SK-N-SH (cell line): ENCODE measurements at regions not wholly inside any gene's neighbourhood (a gene's known extent, or its start where the extent isn't known, plus 50 kb on each side); places are given as distances from the start of the nearest gene placed in this dataset.

Experiments
- CTCF ChIA-PET: fragments of 300-600, 350-600 bp; formaldehyde crosslinking; extraction: SDS; loops from one replicate; lab custom pipeline; 2021; lab: Yijun Ruan, JAX
- POLR2A ChIA-PET: fragments of 350-600 bp; sonication (Branson Sonifier 250); formaldehyde crosslinking; extraction: SDS; loops from one replicate; lab custom pipeline; 2020; ENCODE audit warnings: antibody characterized with exemption, inconsistent platforms; lab: Yijun Ruan, JAX
- DNase-seq: peaks from one replicate; pipeline ENCODE4 v3.0.0; 2012
- H2AFZ ChIP-seq: fragments of 200-600 bp; sonication (generic); 2 replicates; pipeline ENCODE4 v1.8.1; 2016; ENCODE audit warnings: antibody characterized with exemption, mild to moderate bottlenecking, low read depth
- H3F3A ChIP-seq: fragments of 200-600 bp; sonication (generic); replicated peaks from 2 replicates; pipeline ENCODE3; 2016; ENCODE audit warnings: antibody characterized with exemption, mild to moderate bottlenecking; ENCODE audit not compliant: insufficient read depth
- H3K27ac ChIP-seq, 2 experiments: fragments of 200-500 bp in 1 of 2; fragments of 200-600 bp in 1 of 2; sonication (Bioruptor generic) in 1 of 2; sonication (generic), shearing (Covaris generic) in 1 of 2; 2 replicates each; pipeline versions ENCODE4 v1.5.1 to v1.6.1; 2014 to 2016; ENCODE audit warnings: low read depth in 2 of 2, inconsistent platforms in 1 of 2, low read length in 1 of 2, mild to moderate bottlenecking in 1 of 2, mixed read lengths in 1 of 2
- H3K27me3 ChIP-seq: fragments of 200-600 bp; sonication (generic), shearing (Covaris generic); 2 replicates; pipeline ENCODE4 v1.6.1; 2016; ENCODE audit warnings: mixed run types; ENCODE audit not compliant: insufficient read depth
- H3K36me3 ChIP-seq, 2 experiments: fragments of 200-500 bp in 1 of 2; fragments of 200-600 bp in 1 of 2; sonication (Bioruptor generic) in 1 of 2; sonication (generic) in 1 of 2; replicated peaks in 1 of 2; 2 replicates each; pipeline versions ENCODE3 to v1.5.1; 2014 to 2016; ENCODE audit warnings: low read length in 1 of 2, mild to moderate bottlenecking in 1 of 2; ENCODE audit not compliant: insufficient read depth in 2 of 2, control insufficient read depth in 1 of 2
- H3K4me1 ChIP-seq, 2 experiments: fragments of 200-500 bp in 1 of 2; fragments of 200-600 bp in 1 of 2; sonication (Bioruptor generic) in 1 of 2; sonication (generic), shearing (Covaris generic) in 1 of 2; 2 replicates each; pipeline versions ENCODE4 v1.5.1 to v1.6.1; 2014 to 2016; ENCODE audit warnings: low read depth in 1 of 2, low read length in 1 of 2, mixed run types in 1 of 2; ENCODE audit not compliant: insufficient read depth in 2 of 2, control insufficient read depth in 1 of 2
- H3K4me2 ChIP-seq: fragments of 200-600 bp; sonication (generic), shearing (Covaris generic); 2 replicates; pipeline ENCODE4 v1.6.1; 2017; ENCODE audit warnings: mixed run types
- H3K4me3 ChIP-seq, 2 experiments: fragments of 200-500 bp in 1 of 2; fragments of 200-600 bp in 1 of 2; sonication (Bioruptor generic) in 1 of 2; sonication (generic), shearing (Covaris generic) in 1 of 2; 2 replicates each; pipeline versions ENCODE4 v1.5.1 to v1.8.1; 2014 to 2016; ENCODE audit warnings: low read depth in 2 of 2, inconsistent platforms in 1 of 2, low read length in 1 of 2, mild to moderate bottlenecking in 1 of 2, mixed read lengths in 1 of 2, moderate library complexity in 1 of 2
- H3K79me2 ChIP-seq: fragments of 200-600 bp; sonication (generic); 2 replicates; pipeline ENCODE4 v1.8.1; 2017; ENCODE audit warnings: mild to moderate bottlenecking; ENCODE audit not compliant: insufficient read depth
- H3K9ac ChIP-seq: fragments of 200-600 bp; sonication (generic); 2 replicates; pipeline ENCODE4 v1.6.1; 2017; ENCODE audit warnings: mixed run types
- H3K9me2 ChIP-seq: fragments of 200-600 bp; sonication (generic); 2 replicates; pipeline ENCODE4 v1.6.1; 2017; ENCODE audit warnings: mixed run types
- H3K9me3 ChIP-seq: fragments of 200-600 bp; sonication (generic); 2 replicates; pipeline ENCODE4 v1.6.1; 2017; ENCODE audit warnings: mixed run types, mild to moderate bottlenecking, moderate library complexity
- H4K20me1 ChIP-seq: fragments of 200-600 bp; sonication (generic); 2 replicates; pipeline ENCODE4 v1.6.1; 2017; ENCODE audit warnings: mild to moderate bottlenecking, mixed run types; ENCODE audit not compliant: insufficient read depth
- CHD2 ChIP-seq: fragments of 150-350 bp; IDR thresholded peaks from 2 replicates; pipeline ENCODE4 v1.6.1; 2018; ENCODE audit warnings: low read length; ENCODE audit not compliant: partially characterized antibody
- FOSL2 ChIP-seq: IDR thresholded peaks from 2 replicates; pipeline ENCODE4 v1.4.0; 2012; ENCODE audit warnings: low read depth, mild to moderate bottlenecking, moderate library complexity, borderline replicate concordance
- FOXJ3 ChIP-seq: sonication (generic); formaldehyde crosslinking; IDR thresholded peaks from 2 replicates; pipeline ENCODE4 v1.5.1; 2020; ENCODE audit warnings: mild to moderate bottlenecking, missing genetic modification reagents
- FOXM1 ChIP-seq: IDR thresholded peaks from 2 replicates; pipeline ENCODE4 v1.4.0; 2012; ENCODE audit warnings: low read depth, mild to moderate bottlenecking
- GATA2 ChIP-seq: sonication (generic); formaldehyde crosslinking; IDR thresholded peaks from 2 replicates; pipeline ENCODE4 v1.5.0; 2020; ENCODE audit warnings: mild to moderate bottlenecking, missing genetic modification reagents
- IRF3 ChIP-seq: fragments of 150-350 bp; IDR thresholded peaks from 2 replicates; pipeline ENCODE4 v1.6.1; 2016; ENCODE audit warnings: mild to moderate bottlenecking, low read depth, low read length
- MAX ChIP-seq: IDR thresholded peaks from 2 replicates; pipeline ENCODE4 v1.4.0; 2012; ENCODE audit warnings: low read depth
- MXI1 ChIP-seq: IDR thresholded peaks from 2 replicates; pipeline ENCODE4 v1.6.1; 2012; ENCODE audit warnings: mild to moderate bottlenecking, low read depth, low read length, improper control_type of control experiment
- NFIC ChIP-seq: IDR thresholded peaks from 2 replicates; pipeline ENCODE4 v1.4.0; 2012; ENCODE audit warnings: borderline replicate concordance
- NRF1 ChIP-seq: IDR thresholded peaks from 2 replicates; pipeline ENCODE4 v1.6.1; 2012; ENCODE audit warnings: low read depth, mild to moderate bottlenecking, low read length
- PBX3 ChIP-seq: IDR thresholded peaks from 2 replicates; pipeline ENCODE4; 2012
- POLR2AphosphoS5 ChIP-seq: IDR thresholded peaks from 2 replicates; pipeline ENCODE4 v1.6.1; 2012; ENCODE audit warnings: low read depth, low read length
- RCOR1 ChIP-seq: fragments of 150-350 bp; IDR thresholded peaks from 2 replicates; pipeline ENCODE4 v1.6.1; 2017; ENCODE audit warnings: antibody characterized with exemption, low read length
- REST ChIP-seq: IDR thresholded peaks from 2 replicates; pipeline ENCODE4 v1.6.1; 2012; ENCODE audit warnings: mild to moderate bottlenecking, low read depth, low read length, moderate library complexity
- RXRA ChIP-seq: IDR thresholded peaks from 2 replicates; pipeline ENCODE4 v1.4.0; 2012; ENCODE audit warnings: low read depth, mild to moderate bottlenecking, borderline replicate concordance
- SIN3A ChIP-seq: IDR thresholded peaks from 2 replicates; pipeline ENCODE4 v1.6.1; 2012; ENCODE audit warnings: low read depth, mild to moderate bottlenecking, low read length, moderate library complexity, borderline replicate concordance
- TCF12 ChIP-seq: IDR thresholded peaks from 2 replicates; pipeline ENCODE4 v1.4.0; 2012
- TEAD4 ChIP-seq: IDR thresholded peaks from 2 replicates; pipeline ENCODE4 v1.4.0; 2012; ENCODE audit warnings: mild to moderate bottlenecking, borderline replicate concordance; ENCODE audit not compliant: insufficient read depth
- USF2 ChIP-seq: fragments of 150-350 bp; IDR thresholded peaks from 2 replicates; pipeline ENCODE4 v1.6.1; 2017; ENCODE audit warnings: antibody characterized with exemption, low read length, low read depth, borderline replicate concordance
- WGBS: methylation state at CpG from one replicate; pipeline ENCODE4 v1.1.6; 2017; ENCODE audit warnings: low lambda C conversion rate; 5-methylcytosine and 5-hydroxymethylcytosine counted together

GRCh38 chr7:96427143-96427542, 105.2 kb upstream of the SLC25A13 start:
- Histone ChIP-seq H3K36me3 (no peaks in the 10 kb centered on the region), H3K9me3 (no peaks in the 10 kb centered on the region), H3F3A (no peaks in the 10 kb centered on the region), H3K27ac (no peak overlapping the region), H4K20me1 (no peaks in the 10 kb centered on the region), H3K4me2 (no peak overlapping the region), H3K4me1 (no peaks in the 10 kb centered on the region), H3K9me2 (no peaks in the 10 kb centered on the region), H3K9ac (no peak overlapping the region), H3K79me2 (no peaks in the 10 kb centered on the region), H2AFZ (no peak overlapping the region), H3K27me3 (0 out of 2 replicates have a peak, but pooled peaks cover 4% of the 10 kb centered on the region), H3K4me3 (no peak overlapping the region)
- 70% methylated on average over 4 of the region's 4 CpGs for WGBS
- DNase-seq, result no peak
- ChIA-PET CTCF (interaction anchor here (1.2 to 1.5 kb wide), 3 partner anchors 9 to 600 kb away, joined by 3 to 6 read pairs (median 3); no protein-coding TSS in a partner anchor), POLR2A (no interaction called here)
- TF ChIP-seq TEAD4, result no peak
- no peak for TF ChIP-seq POLR2AphosphoS5
- no peak for TF ChIP-seq GATA2 (CRISPR knock-in tag)
- no peak for TF ChIP-seq FOSL2
- TF ChIP-seq IRF3, result no peak
- no peak for TF ChIP-seq PBX3
- no peak for TF ChIP-seq REST
- no peak for TF ChIP-seq NRF1
- TF ChIP-seq RCOR1, result no peak
- TF ChIP-seq RXRA, result no peak
- TF ChIP-seq USF2, result no peak
- TF ChIP-seq SIN3A, result no peak
- TF ChIP-seq FOXJ3 (CRISPR knock-in tag), result no peak
- no peak for TF ChIP-seq NFIC
- no peak for TF ChIP-seq FOXM1
- TF ChIP-seq TCF12, result no peak
- TF ChIP-seq MXI1, result no peak
- TF ChIP-seq CHD2, result no peak
- TF ChIP-seq MAX, result no peak
